SK-N-SH (cell line): ENCODE measurements at regions not wholly inside any gene's neighbourhood (a gene's known extent, or its start where the extent isn't known, plus 50 kb on each side); places are given as distances from the start of the nearest gene placed in this dataset.
"Not testable (repeated sequence)": the region's sequence is repeated elsewhere in the genome, so short reads cannot be mapped to it uniquely, and the experiment has no call there.

Experiments
- CTCF ChIA-PET: fragments of 300-600, 350-600 bp; formaldehyde crosslinking; extraction: SDS; loops from one replicate; lab custom pipeline; 2021; lab: Yijun Ruan, JAX
- POLR2A ChIA-PET: fragments of 350-600 bp; sonication (Branson Sonifier 250); formaldehyde crosslinking; extraction: SDS; loops from one replicate; lab custom pipeline; 2020; ENCODE audit warnings: antibody characterized with exemption, inconsistent platforms; lab: Yijun Ruan, JAX
- DNase-seq: peaks from one replicate; pipeline ENCODE4 v3.0.0; 2012
- H2AFZ ChIP-seq: fragments of 200-600 bp; sonication (generic); 2 replicates; pipeline ENCODE4 v1.8.1; 2016; ENCODE audit warnings: antibody characterized with exemption, mild to moderate bottlenecking, low read depth
- H3F3A ChIP-seq: fragments of 200-600 bp; sonication (generic); replicated peaks from 2 replicates; pipeline ENCODE3; 2016; ENCODE audit warnings: antibody characterized with exemption, mild to moderate bottlenecking; ENCODE audit not compliant: insufficient read depth
- H3K27ac ChIP-seq, 2 experiments: fragments of 200-500 bp in 1 of 2; fragments of 200-600 bp in 1 of 2; sonication (Bioruptor generic) in 1 of 2; sonication (generic), shearing (Covaris generic) in 1 of 2; 2 replicates each; pipeline versions ENCODE4 v1.5.1 to v1.6.1; 2014 to 2016; ENCODE audit warnings: low read depth in 2 of 2, inconsistent platforms in 1 of 2, low read length in 1 of 2, mild to moderate bottlenecking in 1 of 2, mixed read lengths in 1 of 2
- H3K27me3 ChIP-seq: fragments of 200-600 bp; sonication (generic), shearing (Covaris generic); 2 replicates; pipeline ENCODE4 v1.6.1; 2016; ENCODE audit warnings: mixed run types; ENCODE audit not compliant: insufficient read depth
- H3K36me3 ChIP-seq, 2 experiments: fragments of 200-500 bp in 1 of 2; fragments of 200-600 bp in 1 of 2; sonication (Bioruptor generic) in 1 of 2; sonication (generic) in 1 of 2; replicated peaks in 1 of 2; 2 replicates each; pipeline versions ENCODE3 to v1.5.1; 2014 to 2016; ENCODE audit warnings: low read length in 1 of 2, mild to moderate bottlenecking in 1 of 2; ENCODE audit not compliant: insufficient read depth in 2 of 2, control insufficient read depth in 1 of 2
- H3K4me1 ChIP-seq, 2 experiments: fragments of 200-500 bp in 1 of 2; fragments of 200-600 bp in 1 of 2; sonication (Bioruptor generic) in 1 of 2; sonication (generic), shearing (Covaris generic) in 1 of 2; 2 replicates each; pipeline versions ENCODE4 v1.5.1 to v1.6.1; 2014 to 2016; ENCODE audit warnings: low read depth in 1 of 2, low read length in 1 of 2, mixed run types in 1 of 2; ENCODE audit not compliant: insufficient read depth in 2 of 2, control insufficient read depth in 1 of 2
- H3K4me2 ChIP-seq: fragments of 200-600 bp; sonication (generic), shearing (Covaris generic); 2 replicates; pipeline ENCODE4 v1.6.1; 2017; ENCODE audit warnings: mixed run types
- H3K4me3 ChIP-seq, 2 experiments: fragments of 200-500 bp in 1 of 2; fragments of 200-600 bp in 1 of 2; sonication (Bioruptor generic) in 1 of 2; sonication (generic), shearing (Covaris generic) in 1 of 2; 2 replicates each; pipeline versions ENCODE4 v1.5.1 to v1.8.1; 2014 to 2016; ENCODE audit warnings: low read depth in 2 of 2, inconsistent platforms in 1 of 2, low read length in 1 of 2, mild to moderate bottlenecking in 1 of 2, mixed read lengths in 1 of 2, moderate library complexity in 1 of 2
- H3K79me2 ChIP-seq: fragments of 200-600 bp; sonication (generic); 2 replicates; pipeline ENCODE4 v1.8.1; 2017; ENCODE audit warnings: mild to moderate bottlenecking; ENCODE audit not compliant: insufficient read depth
- H3K9ac ChIP-seq: fragments of 200-600 bp; sonication (generic); 2 replicates; pipeline ENCODE4 v1.6.1; 2017; ENCODE audit warnings: mixed run types
- H3K9me2 ChIP-seq: fragments of 200-600 bp; sonication (generic); 2 replicates; pipeline ENCODE4 v1.6.1; 2017; ENCODE audit warnings: mixed run types
- H3K9me3 ChIP-seq: fragments of 200-600 bp; sonication (generic); 2 replicates; pipeline ENCODE4 v1.6.1; 2017; ENCODE audit warnings: mixed run types, mild to moderate bottlenecking, moderate library complexity
- H4K20me1 ChIP-seq: fragments of 200-600 bp; sonication (generic); 2 replicates; pipeline ENCODE4 v1.6.1; 2017; ENCODE audit warnings: mild to moderate bottlenecking, mixed run types; ENCODE audit not compliant: insufficient read depth
- CHD2 ChIP-seq: fragments of 150-350 bp; IDR thresholded peaks from 2 replicates; pipeline ENCODE4 v1.6.1; 2018; ENCODE audit warnings: low read length; ENCODE audit not compliant: partially characterized antibody
- CTCF ChIP-seq: fragments of 200-600 bp; sonication (generic); IDR thresholded peaks from 2 replicates; pipeline ENCODE4 v1.6.1; 2017; ENCODE audit warnings: antibody characterized with exemption, mild to moderate bottlenecking, moderate library complexity
- ELF1 ChIP-seq: IDR thresholded peaks from 2 replicates; pipeline ENCODE4 v1.4.0; 2012
- EZH2phosphoT487 ChIP-seq: fragments of 200-600 bp; sonication (generic); IDR thresholded peaks from 2 replicates; pipeline ENCODE4 v1.6.1; 2017; ENCODE audit warnings: low read depth, mixed run types, mild to moderate bottlenecking, antibody characterized with exemption, moderate library complexity, borderline replicate concordance
- FOXJ3 ChIP-seq: sonication (generic); formaldehyde crosslinking; IDR thresholded peaks from 2 replicates; pipeline ENCODE4 v1.5.1; 2020; ENCODE audit warnings: mild to moderate bottlenecking, missing genetic modification reagents
- GABPA ChIP-seq: IDR thresholded peaks from 2 replicates; pipeline ENCODE4 v1.4.0; 2012; ENCODE audit warnings: low read depth, mild to moderate bottlenecking
- GATA2 ChIP-seq: sonication (generic); formaldehyde crosslinking; IDR thresholded peaks from 2 replicates; pipeline ENCODE4 v1.5.0; 2020; ENCODE audit warnings: mild to moderate bottlenecking, missing genetic modification reagents
- NRF1 ChIP-seq: IDR thresholded peaks from 2 replicates; pipeline ENCODE4 v1.6.1; 2012; ENCODE audit warnings: low read depth, mild to moderate bottlenecking, low read length
- POLR2AphosphoS5 ChIP-seq: IDR thresholded peaks from 2 replicates; pipeline ENCODE4 v1.6.1; 2012; ENCODE audit warnings: low read depth, low read length
- RFX5 ChIP-seq: IDR thresholded peaks from 2 replicates; pipeline ENCODE4 v1.6.1; 2012; ENCODE audit warnings: mild to moderate bottlenecking, improper control_type of control experiment, low read length
- SMC3 ChIP-seq: IDR thresholded peaks from 2 replicates; pipeline ENCODE4 v1.6.1; 2012; ENCODE audit warnings: low read depth, low read length, improper control_type of control experiment
- TAF1 ChIP-seq: IDR thresholded peaks from 2 replicates; pipeline ENCODE4 v1.6.1; 2012; ENCODE audit warnings: low read depth, mild to moderate bottlenecking, low read length, moderate library complexity, borderline replicate concordance
- USF1 ChIP-seq: IDR thresholded peaks from 2 replicates; pipeline ENCODE4 v1.4.0; 2012; ENCODE audit warnings: low read depth, borderline replicate concordance
- USF2 ChIP-seq: fragments of 150-350 bp; IDR thresholded peaks from 2 replicates; pipeline ENCODE4 v1.6.1; 2017; ENCODE audit warnings: antibody characterized with exemption, low read length, low read depth, borderline replicate concordance
- YY1 ChIP-seq: IDR thresholded peaks from 2 replicates; pipeline ENCODE4 v1.4.0; 2012; ENCODE audit warnings: low read depth, mild to moderate bottlenecking
- WGBS: methylation state at CpG from one replicate; pipeline ENCODE4 v1.1.6; 2017; ENCODE audit warnings: low lambda C conversion rate; 5-methylcytosine and 5-hydroxymethylcytosine counted together

- ChIA-PET POLR2A (no interaction called here), CTCF (no interaction called here)
- H3K4me2 ChIP-seq = no peak overlapping the region
- no peak overlapping the region for H2AFZ ChIP-seq
- no peaks in the 10 kb centered on the region for H4K20me1 ChIP-seq
- H3K27me3 ChIP-seq = no peaks in the 10 kb centered on the region
- peak; percentile 16 for DNase-seq
- no peak overlapping the region for H3K9ac ChIP-seq
- H3F3A ChIP-seq = no peaks in the 10 kb centered on the region
- WGBS = 3% methylated on average over 3 of the region's 3 CpGs
- TF ChIP-seq TAF1 (no peak), USF2 (no peak), GABPA (no peak), FOXJ3 (CRISPR knock-in tag) (no peak), USF1 (no peak)
- H3K36me3 ChIP-seq = no peaks in the 10 kb centered on the region
- no peaks in the 10 kb centered on the region for H3K4me1 ChIP-seq
- no peaks in the 10 kb centered on the region for H3K79me2 ChIP-seq
- H3K4me3 ChIP-seq = no peak overlapping the region
- no peaks in the 10 kb centered on the region for H3K9me2 ChIP-seq
- no peak overlapping the region for H3K27ac ChIP-seq
- no peaks in the 10 kb centered on the region for H3K9me3 ChIP-seq
Measured at GRCh38 chr2:215238485-215239098, 73.3 kb upstream of the ATIC start.

GRCh38 chr2:215236131-215236530, 75.7 kb upstream of the ATIC start:
- CTCF ChIA-PET = interaction anchor here (0.6 kb wide), 1 partner anchor 182 kb away, joined by 3 read pairs; no protein-coding TSS in a partner anchor
- Histone ChIP-seq H3K4me3 (no peak overlapping the region), H3K9me2 (no peaks in the 10 kb centered on the region), H3K9me3 (no peaks in the 10 kb centered on the region), H3K27me3 (no peaks in the 10 kb centered on the region), H3K36me3 (no peaks in the 10 kb centered on the region), H4K20me1 (no peaks in the 10 kb centered on the region), H3K9ac (no peak overlapping the region), H3K4me2 (no peak overlapping the region), H3K27ac (no peak overlapping the region), H3K79me2 (no peaks in the 10 kb centered on the region), H3K4me1 (no peaks in the 10 kb centered on the region), H3F3A (no peaks in the 10 kb centered on the region), H2AFZ (no peak overlapping the region)
- TF ChIP-seq FOXJ3 (CRISPR knock-in tag) = no peak
- no peak for TF ChIP-seq POLR2AphosphoS5
- TF ChIP-seq USF2 = no peak
- TF ChIP-seq EZH2phosphoT487 = no peak
- no peak for TF ChIP-seq NRF1
- no peak for TF ChIP-seq ELF1
- TF ChIP-seq TAF1 = no peak
- TF ChIP-seq CTCF = no peak
- TF ChIP-seq GATA2 (CRISPR knock-in tag) = no peak
- TF ChIP-seq CHD2 = no peak
- TF ChIP-seq YY1 = no peak
- TF ChIP-seq SMC3 = no peak
- no peak for TF ChIP-seq RFX5
- no peak for DNase-seq
- 80% methylated on average over 10 of the region's 10 CpGs for WGBS
- POLR2A ChIA-PET = no interaction called here

- H3K4me2 ChIP-seq, H3K79me2 ChIP-seq, DNase-seq, CTCF ChIA-PET, H3K9me3 ChIP-seq, H4K20me1 ChIP-seq, H3K4me3 ChIP-seq, H3K27ac ChIP-seq, POLR2A ChIA-PET, H3K36me3 ChIP-seq, H3K27me3 ChIP-seq, H3K9me2 ChIP-seq, H3F3A ChIP-seq, H3K9ac ChIP-seq, H2AFZ ChIP-seq, H3K4me1 ChIP-seq: not testable (repeated sequence)
- 91% methylated on average over 19 of the region's 19 CpGs for WGBS
Measured at GRCh38 chr2:215220221-215220620, 81.8 kb upstream of the ABCA12 start.
